Heart left ventricle (tissue), 13 donors: ENCODE measurements at regions not wholly inside any gene's neighbourhood (a gene's known extent, or its start where the extent isn't known, plus 50 kb on each side); places are given as distances from the start of the nearest gene placed in this dataset.

Experiments used
- POLR2A ChIP-seq, 2 donors: fragments of 450-650 bp; IDR thresholded peaks; one replicate each; pipeline ENCODE4 v1.6.1; 2017; ENCODE audit warnings: antibody characterized with exemption in 2 of 2, mild to moderate bottlenecking in 2 of 2, moderate library complexity in 2 of 2
- TF ChIP-seq, protein P1 (sequence below), 12 donors: fragments of 200-600 bp; sonication (generic) in 4 of 12; IDR thresholded peaks; one replicate each; pipeline versions ENCODE4 v1.5.0 to v1.8.0; 2018 to 2022; ENCODE audit warnings: antibody characterized with exemption in 12 of 12, mild to moderate bottlenecking in 5 of 12
- donor health status: ischemic (EF 13 %, LVEDD 7.1; RV severe dilation, severe dysfunction).
- donor health status: DM: no; HTN: yes; CAD: no.
- donor health status: DM: no; HTN: no; CAD: no.
- donor health status: ischemic (EF 25% LVEDD 6.9; RV normal size, moderate dysfunction).
- donor health status: ischemic (EF 25% LVEDD 5.7; RV mildly dilated, moderate dysfunction).
- donor health status: ischemic (EF 35%, LVEDD 5.7; RV mildly dilated, moderate dysfunction).
- donor health status: nonischemic (EF 11% LVEDD 7.7; RV severe dilation, severe dysfunction).
- donor health status: DM: yes; HTN: yes; CAD: no.
- donor health status: PGD.
- donor health status: ischemic (EF 29% LVEDD 5.4; RV normal size, mild dysfunction).
- donor health status: nonischemic (EF 23%, LVEDD 6.1; RV moderate dilation, normal function).

DNA sequence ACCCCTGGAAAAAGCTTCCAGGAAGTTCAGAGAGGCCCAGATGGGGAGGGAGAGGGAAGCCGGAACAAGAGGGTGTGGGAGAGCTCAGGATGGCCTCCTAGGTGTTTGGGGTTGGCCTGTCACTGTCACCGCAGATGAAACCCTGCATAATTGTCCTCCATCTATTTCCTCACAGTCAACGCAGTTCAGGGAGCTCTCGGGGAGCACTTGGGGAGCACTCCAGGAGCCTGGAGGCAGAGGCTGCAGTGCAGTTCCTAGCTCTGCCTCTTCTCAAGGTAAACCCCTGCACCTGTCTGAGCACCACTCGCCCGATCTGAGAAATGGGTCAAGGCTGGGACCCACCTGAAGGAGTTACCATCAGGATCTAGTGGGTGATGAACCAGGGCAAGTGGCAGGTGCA lies 194.6 kb upstream of the LHX5 start:
- TF ChIP-seq, protein P1, sequence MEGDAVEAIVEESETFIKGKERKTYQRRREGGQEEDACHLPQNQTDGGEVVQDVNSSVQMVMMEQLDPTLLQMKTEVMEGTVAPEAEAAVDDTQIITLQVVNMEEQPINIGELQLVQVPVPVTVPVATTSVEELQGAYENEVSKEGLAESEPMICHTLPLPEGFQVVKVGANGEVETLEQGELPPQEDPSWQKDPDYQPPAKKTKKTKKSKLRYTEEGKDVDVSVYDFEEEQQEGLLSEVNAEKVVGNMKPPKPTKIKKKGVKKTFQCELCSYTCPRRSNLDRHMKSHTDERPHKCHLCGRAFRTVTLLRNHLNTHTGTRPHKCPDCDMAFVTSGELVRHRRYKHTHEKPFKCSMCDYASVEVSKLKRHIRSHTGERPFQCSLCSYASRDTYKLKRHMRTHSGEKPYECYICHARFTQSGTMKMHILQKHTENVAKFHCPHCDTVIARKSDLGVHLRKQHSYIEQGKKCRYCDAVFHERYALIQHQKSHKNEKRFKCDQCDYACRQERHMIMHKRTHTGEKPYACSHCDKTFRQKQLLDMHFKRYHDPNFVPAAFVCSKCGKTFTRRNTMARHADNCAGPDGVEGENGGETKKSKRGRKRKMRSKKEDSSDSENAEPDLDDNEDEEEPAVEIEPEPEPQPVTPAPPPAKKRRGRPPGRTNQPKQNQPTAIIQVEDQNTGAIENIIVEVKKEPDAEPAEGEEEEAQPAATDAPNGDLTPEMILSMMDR (IDR thresholded peaks at IDR 0.05): no peak
- no peak for TF ChIP-seq POLR2A (IDR thresholded peaks at IDR 0.05)
